Sigmoid colon (tissue), 6 donors: ENCODE measurements at regions not wholly inside any gene's neighbourhood (a gene's known extent, or its start where the extent isn't known, plus 50 kb on each side); places are given as distances from the start of the nearest gene placed in this dataset.

Experiments
- DNase-seq: peaks from one replicate; pipeline ENCODE4 v3.0.0-alpha.2; 2019
- H3K27ac ChIP-seq, 4 donors: fragments of 200-600 bp; sonication (generic); one replicate each; pipeline ENCODE4 v1.5.1; 2016 to 2019; ENCODE audit warnings: mild to moderate bottlenecking in 1 of 4
- H3K27me3 ChIP-seq, 3 donors: fragments of 200-600 bp; sonication (generic); one replicate each; pipeline ENCODE4 v1.5.1; 2019; ENCODE audit warnings: mild to moderate bottlenecking in 1 of 3
- H3K36me3 ChIP-seq, 4 donors: fragments of 200-600 bp; sonication (generic); one replicate each; pipeline ENCODE4 v1.5.1; 2016 to 2019
- H3K4me1 ChIP-seq, 4 donors: fragments of 200-600 bp; sonication (generic); one replicate each; pipeline ENCODE4 v1.5.1; 2017 to 2019
- H3K4me3 ChIP-seq, 4 donors: fragments of 200-600 bp; sonication (generic); one replicate each; pipeline ENCODE4 v1.5.1; 2017 to 2019; ENCODE audit warnings: mild to moderate bottlenecking in 2 of 4, moderate library complexity in 1 of 4
- H3K9me3 ChIP-seq, 4 donors: fragments of 200-600 bp in 3 of 4; sonication (generic) in 3 of 4; one replicate each; pipeline versions ENCODE4 v1.5.1 to v1.6.1; 2013 to 2019
- CTCF ChIP-seq, 4 experiments: fragments of 450-650 bp in 3 of 4; fragments of 200-600 bp in 1 of 4; IDR thresholded peaks; one replicate each; pipeline ENCODE4 v1.5.1; 2016 to 2019; ENCODE audit warnings: antibody characterized with exemption in 4 of 4, mild to moderate bottlenecking in 3 of 4, moderate library complexity in 2 of 4
- EP300 ChIP-seq, 4 donors: sonication (generic); formaldehyde crosslinking; IDR thresholded peaks; one replicate each; pipeline ENCODE4 v1.6.1; 2017; ENCODE audit warnings: antibody characterized with exemption in 4 of 4
- POLR2A ChIP-seq, 2 donors: fragments of 450-650 bp; IDR thresholded peaks; one replicate each; pipeline ENCODE4 v1.6.1; 2016; ENCODE audit warnings: antibody characterized with exemption in 2 of 2, mild to moderate bottlenecking in 2 of 2, moderate library complexity in 2 of 2
- POLR2AphosphoS5 ChIP-seq, 4 donors: sonication (generic); formaldehyde crosslinking; IDR thresholded peaks; one replicate each; pipeline ENCODE4 v1.6.1; 2017; ENCODE audit warnings: antibody characterized with exemption in 4 of 4
- WGBS, 2 donors: extraction: QIAGEN DNeasy Blood & Tissue Kit; methylation state at CpG; one replicate each; pipeline ENCODE4 v1.1.7; 2013; 5-methylcytosine and 5-hydroxymethylcytosine counted together
- intact Hi-C: fragments of 100-400 bp; cut with DNase I; formaldehyde crosslinking; loops from one replicate; pipeline ENCODE4 v1.15.1; 2023
- donor health status: healthy with polysubstance abuse.
- donor health status: healthy.

- no peaks in the 10 kb centered on the region for H3K36me3 ChIP-seq
- 91 to 96% methylated on average over 2 of the region's 2 CpGs for WGBS, 2 donors
- H3K27me3 ChIP-seq, result peaks cover 0 to 38% (median 0%) of the 10 kb centered on the region in 3 donors
Observed at GRCh38 chr2:48901416-48901815, 145.9 kb upstream of the LHCGR start.

GRCh38 chr2:48901015-48901343, 145.5 kb upstream of the LHCGR start:
- no peak for DNase-seq
- Histone ChIP-seq H3K4me3 (no peak overlapping the region), H3K27me3 (peaks cover 0 to 42% (median 0%) of the 10 kb centered on the region in 3 donors), H3K27ac (no peak overlapping the region), H3K36me3 (no peaks in the 10 kb centered on the region), H3K9me3 (no peaks in the 10 kb centered on the region), H3K4me1 (peaks cover 0 to 7% (median 0%) of the 10 kb centered on the region in 4 donors)
- intact Hi-C loops, result no loop called here
- 68 to 74% methylated on average over 1 of the region's 1 CpG for WGBS, 2 donors
- TF ChIP-seq EP300 (IDR thresholded peaks at IDR 0.05) (no peak), POLR2A (IDR thresholded peaks at IDR 0.05) (no peak), CTCF (IDR thresholded peaks at IDR 0.05) (no peak), POLR2AphosphoS5 (IDR thresholded peaks at IDR 0.05) (no peak)

More at GRCh38 chr2:48901416-48901815, 145.9 kb upstream of the LHCGR start:
- Histone ChIP-seq H3K4me3 (no peak overlapping the region), H3K27ac (no peak overlapping the region), H3K9me3 (no peaks in the 10 kb centered on the region), H3K4me1 (peaks cover 0 to 7% (median 0%) of the 10 kb centered on the region in 4 donors)
- intact Hi-C loops, result no loop called here
- no peak for TF ChIP-seq POLR2AphosphoS5 (IDR thresholded peaks at IDR 0.05)
- no peak for TF ChIP-seq POLR2A (IDR thresholded peaks at IDR 0.05)
- no peak for TF ChIP-seq CTCF (IDR thresholded peaks at IDR 0.05)
- no peak for TF ChIP-seq EP300 (IDR thresholded peaks at IDR 0.05)
- no peak for DNase-seq

- intact Hi-C loops, result no loop called here
- WGBS, 2 donors, result 59 to 75% methylated on average over 2 of the region's 2 CpGs
- TF ChIP-seq POLR2A (IDR thresholded peaks at IDR 0.05), result no peak
- no peak for TF ChIP-seq EP300 (IDR thresholded peaks at IDR 0.05)
- TF ChIP-seq CTCF (IDR thresholded peaks at IDR 0.05), result no peak
- TF ChIP-seq POLR2AphosphoS5 (IDR thresholded peaks at IDR 0.05), result no peak
- H3K4me1 ChIP-seq, result peaks cover 0 to 4% (median 0%) of the 10 kb centered on the region in 4 donors
- H3K36me3 ChIP-seq, result no peaks in the 10 kb centered on the region
- no peaks in the 10 kb centered on the region for H3K9me3 ChIP-seq
- no peak overlapping the region for H3K4me3 ChIP-seq
- H3K27ac ChIP-seq, result no peak overlapping the region
- DNase-seq, result no peak
- peaks cover 0 to 47% (median 0%) of the 10 kb centered on the region in 3 donors for H3K27me3 ChIP-seq
Observed at GRCh38 chr2:48900321-48901014, 144.9 kb upstream of the LHCGR start.

GRCh38 chr2:48896870-48897269, 141.3 kb upstream of the LHCGR start:
- DNase-seq, result no peak
- no peak for TF ChIP-seq EP300 (IDR thresholded peaks at IDR 0.05)
- TF ChIP-seq POLR2AphosphoS5 (IDR thresholded peaks at IDR 0.05), result no peak
- no peak for TF ChIP-seq POLR2A (IDR thresholded peaks at IDR 0.05)
- TF ChIP-seq CTCF (IDR thresholded peaks at IDR 0.05), result no peak
- H3K27me3 ChIP-seq, result peaks cover 0 to 42% (median 0%) of the 10 kb centered on the region in 3 donors
- H3K27ac ChIP-seq, result no peak overlapping the region
- intact Hi-C loops, result no loop called here
- no peaks in the 10 kb centered on the region for H3K36me3 ChIP-seq
- no peaks in the 10 kb centered on the region for H3K9me3 ChIP-seq
- H3K4me3 ChIP-seq, result no peak overlapping the region
- H3K4me1 ChIP-seq, result no peaks in the 10 kb centered on the region
